ENCODE measurements at regions not wholly inside any gene's neighbourhood (a gene's known extent, or its start where the extent isn't known, plus 50 kb on each side); places are given as distances from the start of the nearest gene placed in this dataset.

DNA sequence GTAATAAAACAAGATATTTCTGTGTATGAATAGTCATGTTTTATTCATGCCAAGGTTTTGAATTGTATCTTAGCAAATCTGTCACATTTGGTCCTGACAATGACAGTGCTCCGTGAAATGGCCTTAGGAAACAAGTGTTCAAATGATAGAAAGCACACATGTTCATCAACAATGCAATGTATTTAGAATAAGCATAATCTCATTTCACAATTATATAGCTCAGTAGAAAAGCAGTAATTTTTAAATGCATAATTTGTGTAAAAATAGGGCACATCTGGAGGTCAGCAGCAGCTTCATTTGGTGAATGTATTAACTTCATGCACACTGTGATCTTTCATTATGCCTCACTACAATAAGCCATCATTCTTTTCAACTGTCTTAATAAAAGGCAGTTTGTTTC lies 380.4 kb downstream of the GPM6A start:
- TF ChIP-seq, protein P1, sequence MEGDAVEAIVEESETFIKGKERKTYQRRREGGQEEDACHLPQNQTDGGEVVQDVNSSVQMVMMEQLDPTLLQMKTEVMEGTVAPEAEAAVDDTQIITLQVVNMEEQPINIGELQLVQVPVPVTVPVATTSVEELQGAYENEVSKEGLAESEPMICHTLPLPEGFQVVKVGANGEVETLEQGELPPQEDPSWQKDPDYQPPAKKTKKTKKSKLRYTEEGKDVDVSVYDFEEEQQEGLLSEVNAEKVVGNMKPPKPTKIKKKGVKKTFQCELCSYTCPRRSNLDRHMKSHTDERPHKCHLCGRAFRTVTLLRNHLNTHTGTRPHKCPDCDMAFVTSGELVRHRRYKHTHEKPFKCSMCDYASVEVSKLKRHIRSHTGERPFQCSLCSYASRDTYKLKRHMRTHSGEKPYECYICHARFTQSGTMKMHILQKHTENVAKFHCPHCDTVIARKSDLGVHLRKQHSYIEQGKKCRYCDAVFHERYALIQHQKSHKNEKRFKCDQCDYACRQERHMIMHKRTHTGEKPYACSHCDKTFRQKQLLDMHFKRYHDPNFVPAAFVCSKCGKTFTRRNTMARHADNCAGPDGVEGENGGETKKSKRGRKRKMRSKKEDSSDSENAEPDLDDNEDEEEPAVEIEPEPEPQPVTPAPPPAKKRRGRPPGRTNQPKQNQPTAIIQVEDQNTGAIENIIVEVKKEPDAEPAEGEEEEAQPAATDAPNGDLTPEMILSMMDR (IDR thresholded peaks at IDR 0.05 in 2 of 3, conservative IDR thresholded peaks at IDR 0.05 in 1 of 3; ENCODE audit: insufficient read depth in 2 of 3, low read depth in 1 of 3, low read length in 3 of 3) = no peak
- TF ChIP-seq ZNF507 (tag; conservative IDR thresholded peaks at IDR 0.05) (no peak), ZNF263 (CRISPR knock-in tag; IDR thresholded peaks at IDR 0.05; ENCODE audit: borderline replicate concordance) (no peak), GATAD2B (IDR thresholded peaks at IDR 0.05; ENCODE audit: borderline replicate concordance) (no peak), ZNF23 (CRISPR knock-in tag; IDR thresholded peaks at IDR 0.05) (no peak), ZEB2 (IDR thresholded peaks at IDR 0.05) (no peak)
- TF ChIP-seq, protein P2, sequence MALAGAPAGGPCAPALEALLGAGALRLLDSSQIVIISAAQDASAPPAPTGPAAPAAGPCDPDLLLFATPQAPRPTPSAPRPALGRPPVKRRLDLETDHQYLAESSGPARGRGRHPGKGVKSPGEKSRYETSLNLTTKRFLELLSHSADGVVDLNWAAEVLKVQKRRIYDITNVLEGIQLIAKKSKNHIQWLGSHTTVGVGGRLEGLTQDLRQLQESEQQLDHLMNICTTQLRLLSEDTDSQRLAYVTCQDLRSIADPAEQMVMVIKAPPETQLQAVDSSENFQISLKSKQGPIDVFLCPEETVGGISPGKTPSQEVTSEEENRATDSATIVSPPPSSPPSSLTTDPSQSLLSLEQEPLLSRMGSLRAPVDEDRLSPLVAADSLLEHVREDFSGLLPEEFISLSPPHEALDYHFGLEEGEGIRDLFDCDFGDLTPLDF (CRISPR knock-in tag; IDR thresholded peaks at IDR 0.05) = no peak

Data from K562 (cell line).